HG03025 (cell line): ENCODE measurements at regions not wholly inside any gene's neighbourhood (a gene's known extent, or its start where the extent isn't known, plus 50 kb on each side); places are given as distances from the start of the nearest gene placed in this dataset.

Experiments used
- ATAC-seq: cut with Tn5 transposase; IDR thresholded peaks from one replicate; pipeline ENCODE4 v1.9.1; 2021; ENCODE audit warnings: mild to moderate bottlenecking, moderate library complexity; ENCODE audit not compliant: unreplicated experiment, low FRiP score

- ATAC-seq = no peak
Measured at GRCh38 chr9:23278561-23278960, 547.5 kb downstream of the ELAVL2 start.

GRCh38 chr9:23287390-23287789, 538.6 kb downstream of the ELAVL2 start:
- no peak for ATAC-seq

GRCh38 chr9:23288545-23288944, 537.5 kb downstream of the ELAVL2 start:
- no peak for ATAC-seq

- no peak for ATAC-seq
Measured at GRCh38 chr9:23290973-23291372, 535.1 kb downstream of the ELAVL2 start.

GRCh38 chr9:23302281-23302680, 523.8 kb downstream of the ELAVL2 start:
- no peak for ATAC-seq

- ATAC-seq = no peak
Measured at GRCh38 chr9:23306731-23307130, 519.3 kb downstream of the ELAVL2 start.

GRCh38 chr9:23307731-23308513, 518.1 kb downstream of the ELAVL2 start:
- no peak for ATAC-seq

- no peak for ATAC-seq
Measured at GRCh38 chr9:23309800-23310199, 516.2 kb downstream of the ELAVL2 start.

GRCh38 chr9:23314247-23314646, 511.8 kb downstream of the ELAVL2 start:
- ATAC-seq = no peak

GRCh38 chr9:23319092-23319491, 506.9 kb downstream of the ELAVL2 start:
- ATAC-seq = no peak

GRCh38 chr9:23321049-23321448, 505.0 kb downstream of the ELAVL2 start:
- no peak for ATAC-seq

- no peak for ATAC-seq
Measured at GRCh38 chr9:23322392-23322791, 503.6 kb downstream of the ELAVL2 start.

- no peak for ATAC-seq
Measured at GRCh38 chr9:23324511-23324910, 501.5 kb downstream of the ELAVL2 start.

GRCh38 chr9:23326597-23326996, 499.4 kb downstream of the ELAVL2 start:
- ATAC-seq = no peak

GRCh38 chr9:23341346-23341745, 484.7 kb downstream of the ELAVL2 start:
- no peak for ATAC-seq

- ATAC-seq = no peak
Measured at GRCh38 chr9:23342291-23342690, 483.7 kb downstream of the ELAVL2 start.

- no peak for ATAC-seq
Measured at GRCh38 chr9:23343226-23343625, 482.8 kb downstream of the ELAVL2 start.

GRCh38 chr9:23361096-23361495, 464.9 kb downstream of the ELAVL2 start:
- ATAC-seq = no peak

- no peak for ATAC-seq
Measured at GRCh38 chr9:23372703-23373102, 453.3 kb downstream of the ELAVL2 start.

- ATAC-seq = no peak
Measured at GRCh38 chr9:23375511-23375910, 450.5 kb downstream of the ELAVL2 start.

- ATAC-seq = no peak
Measured at GRCh38 chr9:23379842-23380241, 446.2 kb downstream of the ELAVL2 start.

GRCh38 chr9:23380821-23381220, 445.2 kb downstream of the ELAVL2 start:
- ATAC-seq = no peak

GRCh38 chr9:23382418-23382817, 443.6 kb downstream of the ELAVL2 start:
- ATAC-seq = no peak
